OCI-LY7 (cell line): ENCODE measurements at regions not wholly inside any gene's neighbourhood (a gene's known extent, or its start where the extent isn't known, plus 50 kb on each side); places are given as distances from the start of the nearest gene placed in this dataset.

Experiments
- EZH2phosphoT487 ChIP-seq: fragments of 200-600 bp; sonication (generic); IDR thresholded peaks from 2 replicates; pipeline ENCODE4 v1.6.1; 2018; ENCODE audit warnings: low read depth, borderline replicate concordance, mild to moderate bottlenecking, mixed run types, antibody characterized with exemption, low read length, moderate library complexity, mixed read lengths
- TF ChIP-seq, protein P1 (sequence below): fragments of 200-600 bp; sonication (generic); conservative IDR thresholded peaks from 2 replicates; pipeline ENCODE4 v1.5.1; 2014; ENCODE audit warnings: mild to moderate bottlenecking, antibody characterized with exemption, low read length, moderate library complexity, mixed read lengths

DNA sequence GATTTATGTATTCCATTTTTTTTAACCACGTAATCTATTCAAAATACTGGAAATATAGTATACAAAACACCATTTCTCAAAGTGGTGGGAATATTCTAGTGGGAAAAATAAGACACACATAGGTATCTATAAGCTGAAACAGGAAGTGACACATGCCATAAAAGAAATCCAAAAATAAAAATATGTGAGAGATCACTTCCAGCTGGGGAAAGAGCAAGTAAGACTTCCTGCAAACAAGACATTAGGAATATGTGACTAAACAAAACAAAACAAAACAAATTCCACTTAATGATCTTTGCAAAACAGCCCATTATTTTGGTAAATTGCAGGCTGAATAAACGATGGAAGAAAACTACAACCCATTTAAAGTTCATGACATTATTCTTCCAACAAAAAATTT, 107.3 kb upstream of the CEP126 start:
- TF ChIP-seq, protein P1, sequence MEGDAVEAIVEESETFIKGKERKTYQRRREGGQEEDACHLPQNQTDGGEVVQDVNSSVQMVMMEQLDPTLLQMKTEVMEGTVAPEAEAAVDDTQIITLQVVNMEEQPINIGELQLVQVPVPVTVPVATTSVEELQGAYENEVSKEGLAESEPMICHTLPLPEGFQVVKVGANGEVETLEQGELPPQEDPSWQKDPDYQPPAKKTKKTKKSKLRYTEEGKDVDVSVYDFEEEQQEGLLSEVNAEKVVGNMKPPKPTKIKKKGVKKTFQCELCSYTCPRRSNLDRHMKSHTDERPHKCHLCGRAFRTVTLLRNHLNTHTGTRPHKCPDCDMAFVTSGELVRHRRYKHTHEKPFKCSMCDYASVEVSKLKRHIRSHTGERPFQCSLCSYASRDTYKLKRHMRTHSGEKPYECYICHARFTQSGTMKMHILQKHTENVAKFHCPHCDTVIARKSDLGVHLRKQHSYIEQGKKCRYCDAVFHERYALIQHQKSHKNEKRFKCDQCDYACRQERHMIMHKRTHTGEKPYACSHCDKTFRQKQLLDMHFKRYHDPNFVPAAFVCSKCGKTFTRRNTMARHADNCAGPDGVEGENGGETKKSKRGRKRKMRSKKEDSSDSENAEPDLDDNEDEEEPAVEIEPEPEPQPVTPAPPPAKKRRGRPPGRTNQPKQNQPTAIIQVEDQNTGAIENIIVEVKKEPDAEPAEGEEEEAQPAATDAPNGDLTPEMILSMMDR: no peak
- TF ChIP-seq EZH2phosphoT487: no peak
